ENCODE measurements at regions not wholly inside any gene's neighbourhood (a gene's known extent, or its start where the extent isn't known, plus 50 kb on each side); places are given as distances from the start of the nearest gene placed in this dataset.

- TF ChIP-seq, protein P1, sequence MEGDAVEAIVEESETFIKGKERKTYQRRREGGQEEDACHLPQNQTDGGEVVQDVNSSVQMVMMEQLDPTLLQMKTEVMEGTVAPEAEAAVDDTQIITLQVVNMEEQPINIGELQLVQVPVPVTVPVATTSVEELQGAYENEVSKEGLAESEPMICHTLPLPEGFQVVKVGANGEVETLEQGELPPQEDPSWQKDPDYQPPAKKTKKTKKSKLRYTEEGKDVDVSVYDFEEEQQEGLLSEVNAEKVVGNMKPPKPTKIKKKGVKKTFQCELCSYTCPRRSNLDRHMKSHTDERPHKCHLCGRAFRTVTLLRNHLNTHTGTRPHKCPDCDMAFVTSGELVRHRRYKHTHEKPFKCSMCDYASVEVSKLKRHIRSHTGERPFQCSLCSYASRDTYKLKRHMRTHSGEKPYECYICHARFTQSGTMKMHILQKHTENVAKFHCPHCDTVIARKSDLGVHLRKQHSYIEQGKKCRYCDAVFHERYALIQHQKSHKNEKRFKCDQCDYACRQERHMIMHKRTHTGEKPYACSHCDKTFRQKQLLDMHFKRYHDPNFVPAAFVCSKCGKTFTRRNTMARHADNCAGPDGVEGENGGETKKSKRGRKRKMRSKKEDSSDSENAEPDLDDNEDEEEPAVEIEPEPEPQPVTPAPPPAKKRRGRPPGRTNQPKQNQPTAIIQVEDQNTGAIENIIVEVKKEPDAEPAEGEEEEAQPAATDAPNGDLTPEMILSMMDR (IDR thresholded peaks at IDR 0.05) = no peak
- no peak for TF ChIP-seq POLR2A (IDR thresholded peaks at IDR 0.05)
- no peak for TF ChIP-seq EP300 (IDR thresholded peaks at IDR 0.05)
Observed at GRCh38 chr3:161602475-161602874, 105.9 kb downstream of the OTOL1 start.

All from upper lobe of left lung (tissue), 4 donors.